ENCODE measurements at regions not wholly inside any gene's neighbourhood (a gene's known extent, or its start where the extent isn't known, plus 50 kb on each side); places are given as distances from the start of the nearest gene placed in this dataset.
A peak's percentile ranks its signal among the peaks of the same experiment; 100 is the strongest.

DNA sequence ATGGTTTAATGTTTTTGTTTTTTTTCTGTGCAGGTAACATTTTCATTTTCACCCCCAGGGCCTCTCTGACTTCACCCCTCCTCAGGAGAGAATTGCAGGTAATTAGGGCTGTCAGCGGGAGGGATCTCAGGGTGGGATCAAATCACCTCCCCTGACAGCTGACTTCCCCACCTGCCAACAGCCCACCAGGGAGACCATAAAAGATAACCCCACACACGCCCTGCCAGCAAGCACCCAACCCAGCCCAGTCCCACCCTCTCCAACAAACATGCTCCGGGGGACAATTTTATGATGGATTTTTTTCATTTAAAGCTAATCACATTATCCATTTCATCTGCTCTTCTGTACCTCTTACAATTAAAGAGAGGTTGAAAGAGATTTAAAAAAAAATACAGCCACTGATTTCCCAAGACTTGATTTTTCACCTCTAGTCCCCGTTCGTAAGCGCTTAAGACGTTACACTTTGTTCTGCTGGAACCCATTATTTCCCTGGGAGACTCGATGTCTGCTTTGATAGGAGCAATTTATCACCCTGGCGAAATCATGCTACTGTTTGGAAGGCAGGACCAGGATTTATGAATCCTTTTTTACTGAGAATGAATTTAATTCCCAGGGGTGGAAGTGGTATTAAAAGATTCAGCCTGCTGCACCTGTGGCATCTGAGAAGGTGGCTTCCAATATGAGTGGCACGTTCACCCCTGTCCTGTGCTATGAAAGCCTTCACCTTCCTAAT, 232.9 kb upstream of the ID2 start:
- no peak for DNase-seq (ENCODE audit: low spot score)

- no peak for DNase-seq (ENCODE audit: low spot score)
These were observed 230.6 kb upstream of the ID2 start for GRCh38 chr2:8451273-8451672.

- no peak for DNase-seq (ENCODE audit: low spot score)
These were observed 229.6 kb upstream of the ID2 start for GRCh38 chr2:8452296-8452695.

DNA sequence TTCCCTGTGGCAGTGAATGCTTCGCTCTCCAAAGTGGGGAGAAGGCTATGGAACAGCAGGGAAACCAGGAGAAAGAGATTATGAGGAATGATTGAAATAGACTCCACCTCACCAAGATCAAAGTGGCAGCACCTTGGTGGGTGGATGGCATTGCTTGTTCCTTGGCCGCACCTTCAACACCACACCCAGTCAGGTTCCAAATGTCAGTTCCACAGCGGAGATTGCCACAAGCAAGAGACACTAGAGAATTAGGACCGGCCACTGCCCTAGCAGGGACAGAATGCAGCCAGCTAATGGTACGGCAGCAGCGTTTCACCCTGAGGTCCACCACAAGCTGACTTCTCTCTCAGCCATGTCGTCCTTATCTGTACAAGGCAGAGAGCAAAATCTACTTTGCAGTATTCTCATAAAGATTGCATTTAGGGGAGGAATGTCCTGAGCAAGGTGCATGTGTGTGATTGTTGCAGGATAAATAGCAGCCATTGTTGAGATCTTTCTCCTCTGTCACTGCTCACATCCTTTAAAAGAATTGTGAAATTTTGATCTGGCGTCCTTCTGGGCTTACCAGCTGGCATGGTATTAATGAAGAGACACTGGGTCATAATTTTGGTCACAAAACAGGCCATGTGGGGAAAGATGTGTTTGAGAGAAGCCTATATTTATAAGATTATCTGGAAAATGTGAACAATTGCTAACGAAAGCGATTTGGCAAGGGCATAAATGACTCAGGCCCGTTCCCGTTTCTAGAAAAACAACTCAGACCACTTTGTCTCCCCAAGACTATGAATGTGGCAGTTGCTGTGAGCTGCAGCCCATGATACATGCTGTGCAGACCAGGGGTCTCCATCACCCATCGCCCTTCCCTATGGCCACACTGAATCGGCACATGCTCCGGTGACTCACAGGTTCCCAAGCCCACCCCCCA, 228.6 kb upstream of the ID2 start:
- DNase-seq (ENCODE audit: low spot score), result no peak

- DNase-seq (ENCODE audit: low spot score), result no peak
These were observed 228.0 kb upstream of the ID2 start for GRCh38 chr2:8453904-8454302.

GRCh38 chr2:8454797-8455196, 227.1 kb upstream of the ID2 start:
- DNase-seq (ENCODE audit: low spot score), result no peak

DNA sequence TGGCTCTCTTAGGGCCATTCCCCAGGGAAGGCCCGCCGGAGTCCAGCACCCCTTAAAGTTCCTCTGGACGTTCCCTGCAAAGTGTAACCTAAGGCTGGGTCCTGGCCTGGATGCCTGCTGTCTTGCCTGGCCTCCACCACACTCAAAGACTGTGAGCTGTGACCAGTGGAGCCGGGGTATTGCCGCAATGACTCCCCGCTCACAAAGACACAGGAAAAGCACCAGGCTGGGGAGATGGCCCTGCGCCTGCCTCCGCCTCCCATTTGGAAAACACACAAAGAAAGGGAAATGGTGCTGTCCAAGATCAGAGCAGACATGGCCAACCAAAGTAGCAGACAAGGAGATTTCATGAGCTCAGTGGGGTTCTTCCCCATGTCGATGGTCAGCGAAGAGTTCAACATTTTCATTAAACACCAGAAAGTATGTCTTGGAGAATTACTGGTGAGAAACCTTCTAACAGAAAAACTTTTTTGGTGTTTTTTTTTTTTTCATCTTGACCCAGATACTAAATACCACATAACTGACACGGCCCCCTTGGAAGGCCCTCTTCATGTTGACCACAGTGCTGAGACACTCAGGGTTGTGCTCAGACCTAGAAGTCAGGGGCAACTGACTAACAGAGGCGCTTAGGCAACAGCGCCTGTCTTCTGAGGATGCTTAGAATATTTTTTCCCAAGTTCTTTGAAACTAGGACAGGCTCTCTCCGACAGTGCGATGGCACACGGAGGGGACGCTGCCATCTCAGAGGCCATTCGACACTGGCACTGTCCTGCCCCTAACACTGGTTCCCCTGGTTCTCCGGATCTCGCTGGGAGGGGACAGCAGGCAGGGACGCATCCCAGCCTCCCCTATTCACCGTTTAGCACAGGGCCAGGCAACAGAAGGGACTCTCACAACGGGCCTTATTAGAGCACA, 226.4 kb upstream of the ID2 start:
- DNase-seq (ENCODE audit: low spot score), result no peak

GRCh38 chr2:8456151-8457091, 225.4 kb upstream of the ID2 start:
- DNase-seq (ENCODE audit: low spot score), result no peak

DNA sequence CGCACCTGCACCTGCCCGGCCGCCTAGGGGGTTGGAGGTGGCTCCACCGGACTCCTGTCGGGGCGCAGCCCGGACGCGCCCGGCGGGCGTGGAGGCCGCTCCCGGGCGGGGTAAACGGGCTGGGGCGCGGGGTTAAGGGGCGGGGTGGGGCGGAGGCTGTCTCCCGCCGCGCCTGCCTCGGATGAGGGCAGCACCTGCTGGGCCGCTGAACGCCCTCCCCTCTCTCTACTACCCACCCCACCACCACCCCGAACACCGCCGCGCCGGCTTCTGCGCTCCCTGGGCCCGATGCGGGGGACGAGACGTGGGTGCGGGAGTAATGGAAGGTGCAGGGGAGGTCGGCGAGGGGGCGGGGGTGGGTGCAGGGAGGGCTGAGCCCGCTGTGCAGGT, 224.8 kb upstream of the ID2 start:
- no peak for DNase-seq (ENCODE audit: low spot score)

GRCh38 chr2:8457699-8458502, 224.0 kb upstream of the ID2 start:
- peak; percentile 88 for DNase-seq (ENCODE audit: low spot score)

DNA sequence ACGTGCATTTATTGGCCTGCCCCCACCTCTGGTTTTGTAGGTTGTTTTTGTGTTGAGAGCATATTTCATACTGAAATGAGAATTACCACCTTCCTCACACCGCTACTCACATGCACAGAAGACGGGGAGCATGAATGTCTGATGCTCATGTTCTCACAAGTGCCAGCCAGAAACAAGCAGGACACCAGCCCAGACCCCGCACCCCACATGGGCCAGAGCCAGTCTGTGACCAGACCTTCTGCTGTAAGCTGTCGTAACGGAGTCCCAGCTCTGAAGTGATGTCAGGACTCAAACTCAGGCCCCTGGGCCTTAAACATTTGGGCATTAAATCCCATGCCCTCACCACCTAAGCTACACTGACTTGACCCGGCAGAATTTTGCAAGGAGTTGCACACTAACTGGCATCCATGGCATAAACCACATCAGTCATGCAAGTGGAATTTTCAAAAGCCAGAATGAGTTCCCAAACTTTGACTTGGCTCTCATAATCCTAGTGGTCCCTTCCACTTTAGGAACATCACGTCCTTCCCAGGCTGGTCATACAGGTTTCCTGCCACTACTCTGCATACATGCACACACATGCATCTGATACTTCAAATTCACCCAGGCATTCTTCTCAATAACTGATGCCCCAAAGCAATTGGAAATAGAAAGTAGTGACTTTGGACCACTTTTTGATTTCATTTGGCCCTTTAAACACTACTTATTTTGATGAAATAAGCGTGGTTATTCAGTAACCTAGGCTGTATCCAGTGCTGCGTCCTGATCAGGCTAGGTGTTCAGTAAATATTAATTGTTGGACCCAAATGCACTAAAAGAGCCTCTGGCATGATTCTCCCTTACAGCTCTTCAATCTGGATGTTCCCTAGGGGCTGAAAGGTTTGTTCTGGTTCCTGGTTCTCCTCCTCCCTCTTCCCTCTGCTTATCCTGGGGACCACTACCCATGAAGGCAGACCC, 223.1 kb upstream of the ID2 start:
- DNase-seq (ENCODE audit: low spot score), result no peak

GRCh38 chr2:8459474-8459873, 222.4 kb upstream of the ID2 start:
- no peak for DNase-seq (ENCODE audit: low spot score)

DNA sequence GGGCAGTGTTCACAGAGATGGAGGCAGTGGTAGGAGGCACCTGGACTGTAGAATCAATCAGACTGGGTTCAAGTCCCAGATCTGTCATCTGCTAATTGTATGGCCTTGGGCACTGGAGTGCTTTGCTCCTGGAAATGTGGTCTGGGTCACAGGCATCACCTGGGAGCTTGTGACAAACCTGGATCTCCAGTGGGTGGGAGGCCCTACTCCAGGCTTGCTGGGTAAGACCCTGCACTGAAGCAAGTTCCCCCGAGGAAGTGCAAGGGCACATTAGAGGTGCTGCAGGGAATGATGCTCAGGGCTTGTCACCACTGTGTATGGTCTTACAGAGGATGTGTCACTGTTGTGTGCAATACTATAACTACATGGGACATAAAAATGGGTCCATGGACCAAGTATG, 220.5 kb upstream of the ID2 start:
- no peak for DNase-seq (ENCODE audit: low spot score)

GRCh38 chr2:8462280-8462679, 219.6 kb upstream of the ID2 start:
- DNase-seq (ENCODE audit: low spot score), result no peak

- DNase-seq (ENCODE audit: low spot score), result no peak
These were observed 218.8 kb upstream of the ID2 start for GRCh38 chr2:8462899-8463648.

DNA sequence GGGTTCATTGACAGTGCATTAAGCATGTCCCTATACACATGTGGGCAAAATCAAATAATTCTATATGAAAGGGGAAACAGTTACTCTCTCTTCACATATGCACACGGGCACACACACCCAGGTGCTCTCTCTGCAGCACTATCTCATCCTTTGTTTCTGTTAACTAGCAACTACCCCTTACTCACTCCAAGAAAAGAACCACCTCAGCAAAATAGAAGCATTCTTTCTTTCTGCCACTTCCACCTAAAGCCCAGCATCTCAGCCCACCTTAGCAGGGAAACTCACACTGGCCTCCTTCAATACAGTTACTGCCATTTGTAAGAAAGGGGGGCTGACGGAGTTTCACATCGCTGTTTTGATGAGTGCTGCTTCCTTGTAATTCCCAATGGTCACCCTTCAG, 216.3 kb upstream of the ID2 start:
- no peak for DNase-seq (ENCODE audit: low spot score)

- DNase-seq (ENCODE audit: low spot score), result peak; percentile 43
These were observed 212.0 kb upstream of the ID2 start for GRCh38 chr2:8469709-8470493.

All from mucosa of gallbladder (tissue), 1 donor.